Sciatic nerve (tissue), 2 donors: ENCODE measurements at regions not wholly inside any gene's neighbourhood (a gene's known extent, or its start where the extent isn't known, plus 50 kb on each side); places are given as distances from the start of the nearest gene placed in this dataset.

Experiments
- ATAC-seq: fragments of 200-7000 bp; cut with Tn5 transposase; one replicate; pipeline ENCODE4 v1.9.1; 2020; ENCODE audit warnings: mild to moderate bottlenecking, moderate library complexity
- DNase-seq: peaks from one replicate; pipeline ENCODE4 v3.0.0-alpha.2; 2020; ENCODE audit warnings: low spot score
- intact Hi-C: fragments of 100-400 bp; cut with DNase I; formaldehyde crosslinking; loops from one replicate; pipeline ENCODE4 v1.14.2; 2022
- donor health status: DM: no; HTN: no; CAD: no.
- donor health status: DM: no; HTN: no; CAD: no.

DNA sequence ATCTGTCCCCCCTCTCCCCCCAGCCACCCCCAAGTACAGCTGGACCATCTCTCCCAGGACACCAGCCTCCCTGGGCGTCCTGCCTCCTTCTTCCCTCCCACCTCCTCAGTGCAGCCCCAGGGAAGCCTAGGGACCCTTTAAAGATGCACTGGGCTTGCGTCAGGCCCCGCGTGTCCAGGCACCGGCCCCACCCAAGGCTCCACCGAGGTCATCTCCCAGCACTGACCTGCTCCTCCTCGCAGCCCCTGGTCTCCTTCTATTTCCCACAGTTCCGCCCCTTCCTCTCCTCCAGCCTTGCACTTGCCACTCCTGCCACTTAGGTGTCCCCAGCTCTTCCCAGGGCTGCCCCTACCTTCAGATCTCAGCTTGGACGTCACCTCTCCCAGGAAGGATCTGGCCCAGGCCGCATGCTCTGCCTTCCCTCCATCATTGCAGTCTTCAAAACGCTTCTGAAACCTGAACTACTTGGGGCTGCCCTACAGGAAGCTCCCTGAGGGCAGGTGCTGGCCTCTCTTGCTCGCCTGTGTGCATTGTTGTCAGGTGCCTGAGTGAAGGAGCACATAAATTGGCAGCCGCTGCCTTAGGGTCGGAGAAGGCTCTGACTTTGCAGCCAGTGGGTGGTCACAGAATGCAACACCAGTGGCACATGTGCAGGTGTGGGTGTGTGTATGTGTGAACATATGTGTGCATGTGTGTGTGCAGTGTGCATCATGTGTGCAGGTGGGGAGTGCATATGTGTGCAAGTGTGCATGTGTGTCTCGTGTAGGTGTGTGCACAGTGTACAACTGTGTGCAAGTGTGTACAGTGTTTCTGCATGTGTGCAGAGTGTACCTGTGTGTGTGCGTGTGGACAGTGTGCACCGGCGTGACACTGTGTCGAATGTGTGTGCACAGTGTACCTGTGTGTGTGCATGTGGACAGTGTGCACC, 152.9 kb downstream of the C9orf50 start:
- intact Hi-C loops, result no loop called here
- DNase-seq (no peak), ATAC-seq (no peak)

DNA sequence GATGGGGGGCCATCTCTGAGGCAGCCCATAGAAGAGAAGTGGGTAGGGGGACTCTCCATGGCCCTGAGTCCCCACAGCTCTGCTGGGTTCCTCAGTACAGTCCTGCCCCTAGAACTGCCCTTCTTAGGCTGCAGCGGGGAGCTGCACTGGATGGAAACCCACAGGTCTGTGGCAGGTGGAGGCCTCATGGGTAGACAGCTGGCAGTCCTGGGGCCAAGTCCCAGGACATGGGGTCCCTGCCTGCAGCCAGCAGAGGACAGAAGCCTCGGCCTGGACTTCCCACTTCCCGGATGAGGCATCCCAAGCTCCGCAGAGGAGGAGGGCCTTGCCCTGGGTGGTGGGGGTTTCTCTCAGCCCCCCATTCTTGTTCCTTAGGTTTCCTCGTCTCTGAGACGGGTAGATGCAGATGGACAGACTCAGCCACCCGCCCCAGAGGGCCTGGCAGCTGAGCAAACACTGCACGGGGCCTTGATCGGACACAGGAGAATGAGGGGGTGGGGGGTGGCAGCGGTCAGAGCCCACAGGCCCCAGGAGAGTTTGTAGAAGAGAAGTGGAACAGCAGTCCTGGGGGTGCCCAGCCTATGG, 153.8 kb downstream of the C9orf50 start:
- DNase-seq (no peak), ATAC-seq (no peak)
- intact Hi-C loops, result no loop called here

DNA sequence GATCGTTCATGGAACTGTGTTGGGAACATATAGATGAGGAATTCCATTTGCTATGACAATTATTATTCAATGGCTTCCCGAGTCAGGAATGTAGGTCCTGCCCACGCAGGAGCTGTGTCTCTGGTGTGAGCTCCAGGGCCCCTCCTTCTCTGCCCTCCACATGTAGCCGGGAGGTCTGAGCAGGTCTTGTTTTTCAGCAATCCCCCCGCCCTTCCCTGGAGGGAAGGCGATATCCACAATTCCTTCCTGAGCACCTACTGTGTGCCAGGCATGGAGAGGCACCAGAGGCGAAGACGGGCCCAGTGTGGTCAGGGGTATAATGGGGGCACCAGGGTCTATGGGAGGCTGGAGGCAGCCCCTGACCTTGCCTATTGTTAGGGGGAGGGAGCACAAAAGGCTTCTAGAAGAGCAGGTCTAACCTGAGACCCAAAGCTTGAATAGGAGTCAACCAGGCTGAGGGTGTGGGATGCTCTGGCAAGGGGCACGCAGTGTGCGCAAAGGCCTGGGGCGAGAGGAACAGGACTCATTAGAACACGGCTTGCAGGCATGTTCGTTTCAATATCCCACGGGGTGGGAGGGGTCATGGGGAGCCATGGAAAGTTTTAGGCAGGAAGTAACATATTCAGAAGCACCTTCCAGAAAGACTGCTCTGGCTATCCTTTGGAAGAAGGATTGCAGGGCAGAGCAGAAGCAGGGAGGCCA, 154.9 kb downstream of the C9orf50 start:
- ATAC-seq (no peak), DNase-seq (no peak)
- intact Hi-C loops, result no loop called here

DNA sequence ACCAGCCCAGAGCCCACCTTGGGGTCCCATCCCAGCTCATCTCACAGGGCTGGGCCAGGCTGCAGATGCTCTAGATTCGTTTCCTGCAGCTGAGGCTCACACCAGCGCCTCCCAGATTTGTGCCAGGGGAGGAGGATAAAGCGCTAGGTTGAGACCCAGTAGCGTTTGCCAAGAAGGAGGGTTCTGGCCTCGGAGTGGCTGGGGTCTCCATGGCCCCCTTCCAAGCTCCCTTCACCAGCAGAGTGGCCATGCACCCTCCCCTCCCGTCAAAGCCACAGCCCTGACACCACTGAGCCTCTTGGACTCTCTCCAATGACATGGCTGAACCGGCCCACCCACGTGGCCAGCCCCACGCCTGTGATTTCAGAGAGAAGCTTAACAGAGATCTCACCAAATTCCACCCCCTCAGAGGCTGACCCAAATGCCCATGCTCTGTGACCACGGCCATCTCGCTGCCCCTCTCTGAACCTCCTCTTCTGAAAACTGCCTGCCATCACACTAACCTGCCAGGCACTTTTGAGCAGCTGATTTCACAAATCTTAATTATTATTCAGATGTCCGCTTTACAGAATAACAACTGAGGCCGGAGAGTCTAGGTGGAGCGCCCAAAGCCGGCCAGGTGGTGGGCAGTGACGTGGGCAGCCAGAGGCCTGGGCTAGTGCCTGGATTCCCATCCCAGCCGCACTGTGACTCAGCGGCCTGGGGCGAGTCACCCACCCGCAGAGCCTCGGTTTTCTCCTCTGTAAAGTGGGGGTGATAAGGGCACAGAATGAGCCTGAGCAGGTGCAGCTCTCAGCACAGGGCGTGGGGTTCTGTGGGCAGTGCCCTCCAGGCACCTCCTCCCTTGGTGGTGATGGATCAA, 155.7 kb downstream of the C9orf50 start:
- DNase-seq, result peak; percentile 80

DNA sequence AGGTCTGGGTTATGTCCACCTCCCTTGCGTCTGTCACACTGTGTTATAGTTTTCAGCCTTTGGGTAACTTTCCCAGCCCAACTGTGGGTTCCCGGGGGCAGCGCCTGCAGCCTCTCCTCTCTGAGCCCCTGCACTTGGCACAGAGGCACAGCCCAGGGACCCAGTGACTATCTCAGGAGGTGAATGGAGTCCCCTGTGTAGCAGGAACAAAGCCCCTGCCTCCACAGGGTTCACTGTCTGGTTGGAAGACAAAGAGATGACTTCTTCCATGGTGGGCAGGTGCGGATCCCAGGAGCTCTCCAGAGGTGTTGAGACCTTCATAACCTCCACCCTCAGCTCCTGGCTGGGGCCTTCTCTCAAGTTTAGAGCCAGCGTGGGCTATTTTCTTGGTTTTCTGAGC, 156.9 kb downstream of the C9orf50 start:
- DNase-seq (no peak), ATAC-seq (no peak)
- intact Hi-C loops, result no loop called here

More for the DNA sequence above, 155.7 kb downstream of the C9orf50 start:
- intact Hi-C loops, result no loop called here
- ATAC-seq, result peak; percentile 21

DNA sequence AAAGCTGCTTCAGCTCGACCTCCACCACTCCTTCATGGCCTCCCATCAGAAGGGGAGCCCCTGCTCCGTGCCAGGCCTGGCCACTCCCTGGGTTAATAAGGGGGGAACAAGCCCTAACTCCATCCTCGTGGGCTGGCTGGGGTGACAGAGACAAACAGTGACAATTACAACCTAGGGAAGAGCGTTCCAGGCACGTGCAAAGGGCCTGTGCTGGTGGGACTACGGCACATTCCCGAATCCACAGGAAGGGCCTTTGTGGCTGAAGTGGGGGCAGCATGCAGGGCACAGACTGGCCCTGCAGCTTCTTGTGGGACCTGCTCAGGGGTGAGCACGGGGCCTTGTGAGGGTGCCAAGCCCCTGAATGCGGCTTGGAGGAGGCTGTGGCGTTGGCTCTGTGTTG, 157.4 kb downstream of the C9orf50 start:
- ATAC-seq (no peak), DNase-seq (no peak)
- intact Hi-C loops, result no loop called here

DNA sequence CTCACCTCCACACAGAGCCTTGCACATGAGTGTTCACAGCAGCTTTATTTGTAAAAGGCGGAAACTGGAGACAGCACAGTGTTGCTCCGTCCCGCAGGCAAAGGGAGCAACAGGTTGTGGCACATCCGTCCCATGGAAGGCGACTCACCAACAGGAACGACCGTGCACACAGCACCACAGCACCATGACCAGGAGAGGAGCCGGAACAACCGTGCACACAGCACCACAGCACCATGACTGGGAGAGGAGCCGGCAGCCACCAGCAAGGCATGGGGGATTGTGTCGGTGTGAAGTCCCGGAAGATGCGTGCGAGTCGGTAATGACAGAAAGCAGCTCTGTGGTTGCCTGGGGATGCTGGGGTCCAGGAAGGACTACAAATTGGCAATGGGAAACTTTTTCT, 158.5 kb downstream of the C9orf50 start:
- no peak for DNase-seq
- ATAC-seq, result no peak
- intact Hi-C loops, result no loop called here

DNA sequence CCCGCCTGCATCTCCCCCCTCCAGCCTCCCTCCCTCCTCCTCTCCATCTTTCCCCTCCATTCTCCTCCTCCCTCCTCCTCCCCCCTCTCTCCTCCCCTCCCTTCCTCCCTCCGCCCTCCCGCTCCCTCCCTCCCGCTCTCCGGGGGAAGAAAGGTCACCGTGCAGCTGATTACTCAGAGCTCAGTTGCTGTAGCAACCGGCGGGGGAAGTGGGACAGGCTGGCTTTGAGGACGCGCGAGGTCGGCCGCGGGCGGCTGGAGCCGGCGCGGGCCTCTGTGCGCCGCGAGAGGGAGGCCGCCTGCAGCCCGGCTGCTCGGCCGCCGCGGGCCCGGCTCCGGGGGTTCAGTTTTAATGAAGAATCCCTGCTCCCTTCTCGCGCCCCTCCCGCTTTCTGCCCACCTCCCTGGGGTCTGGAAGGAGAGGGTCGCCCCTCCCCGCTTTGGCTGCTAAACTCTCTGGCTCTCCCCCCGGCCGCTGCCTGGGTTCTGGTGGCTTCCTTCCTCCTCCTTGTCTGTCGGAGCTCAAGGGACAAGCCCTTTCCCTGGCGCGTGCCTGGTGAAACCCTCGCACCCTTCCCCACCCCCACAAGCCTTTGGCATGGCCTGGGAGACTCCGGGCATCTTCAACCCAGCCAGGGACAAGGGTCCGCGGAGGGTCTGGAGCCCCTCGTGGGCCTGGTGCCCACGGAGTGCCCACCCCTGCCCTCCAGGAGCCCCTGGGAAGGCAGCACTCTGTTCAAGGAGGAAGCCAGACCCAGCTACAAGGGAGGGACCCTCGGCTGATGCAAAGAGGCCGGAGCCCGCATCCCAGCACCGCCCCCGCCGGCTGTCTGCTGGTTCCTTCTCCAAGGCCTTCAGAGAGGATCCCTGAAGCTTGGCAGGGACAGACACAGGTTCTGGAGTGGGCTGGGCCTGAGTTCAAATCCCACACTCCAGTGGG, 160.3 kb downstream of the C9orf50 start:
- intact Hi-C loops, result no loop called here
- ATAC-seq (peak; percentile 90), DNase-seq (peak; percentile 99)

DNA sequence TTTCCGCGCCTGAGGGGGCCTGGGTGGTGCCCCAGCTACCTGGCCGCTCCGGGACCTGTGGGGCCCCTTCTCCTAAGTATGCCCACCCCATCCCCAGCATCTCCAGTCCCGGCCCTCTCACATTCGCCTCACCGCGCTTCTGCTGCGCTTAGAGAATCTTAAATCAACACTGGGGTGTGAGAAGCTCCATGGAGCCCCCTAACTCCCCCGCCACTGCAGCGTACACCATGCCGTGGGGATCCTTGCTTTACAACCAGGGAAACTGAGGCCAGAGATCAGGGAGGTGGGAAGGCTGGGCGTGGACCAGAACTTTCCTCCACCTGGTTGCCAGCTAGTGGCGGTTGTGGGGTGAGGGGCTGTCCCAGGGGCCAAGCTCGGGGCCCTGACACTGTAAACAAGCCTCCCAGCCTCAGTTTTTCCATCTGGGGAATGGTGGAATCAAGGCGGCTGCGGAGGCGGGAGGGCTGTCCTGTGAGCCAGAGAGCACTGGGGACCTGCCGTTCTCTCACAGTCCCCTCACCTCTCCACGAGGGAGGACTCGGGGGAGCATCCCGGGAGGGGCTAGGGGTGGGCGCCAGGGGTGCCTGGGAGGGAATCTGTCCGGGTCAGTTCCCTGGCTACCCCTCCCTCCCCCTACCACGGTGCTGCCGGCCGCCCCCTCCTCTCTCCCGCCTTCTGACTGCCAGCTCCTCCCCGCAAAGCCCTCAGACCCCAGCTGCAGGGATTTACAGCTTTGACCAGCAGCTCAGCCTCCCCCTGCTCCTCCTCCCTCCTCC, 161.2 kb downstream of the C9orf50 start:
- peak; percentile 47 for ATAC-seq
- intact Hi-C loops, result loop anchor here (2.0 kb wide), 1 partner anchor 45 kb away; no protein-coding TSS in a partner anchor

DNA sequence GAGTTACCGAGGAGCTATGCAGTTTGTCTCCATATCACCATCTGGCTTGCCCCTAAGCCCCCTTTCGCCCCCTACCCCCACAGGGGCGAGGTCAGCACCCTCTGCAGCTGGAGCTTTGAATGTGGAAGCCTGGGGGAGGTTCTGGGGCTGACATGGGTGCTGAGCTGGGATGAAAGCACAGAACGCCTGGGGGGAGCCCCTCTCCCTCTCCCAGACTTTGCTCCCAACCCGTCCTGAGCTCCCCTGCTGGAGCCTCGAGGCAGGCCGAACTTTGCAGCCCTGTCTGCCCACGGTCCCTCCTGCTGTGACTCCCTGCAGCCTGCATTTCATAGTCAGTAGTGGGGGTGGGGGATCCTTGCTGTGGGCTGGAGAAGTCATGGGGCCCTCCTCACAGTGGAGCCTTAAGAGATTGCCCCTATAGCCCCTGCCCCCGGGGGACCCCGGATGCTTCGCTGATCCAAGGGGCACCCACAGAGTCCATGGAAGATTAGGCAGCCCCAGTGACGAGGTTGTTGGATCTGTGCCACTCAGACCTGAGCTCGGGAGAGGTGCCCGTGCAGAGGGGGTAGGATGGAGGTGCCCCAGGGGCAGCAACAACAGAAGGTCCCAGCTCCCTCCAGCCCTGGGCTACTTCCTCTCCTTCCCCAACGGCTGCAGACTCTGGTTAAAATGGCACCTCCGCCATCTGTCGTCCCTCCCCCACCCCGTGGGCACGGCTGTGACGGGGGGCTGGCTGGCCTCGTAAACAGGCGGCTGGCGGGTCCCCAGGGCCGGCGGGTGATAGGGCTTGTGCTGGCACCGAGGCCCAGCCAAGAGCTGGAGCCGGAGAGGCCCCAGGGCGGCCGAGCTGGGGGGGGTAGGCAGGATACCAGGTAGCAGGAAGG, 162.0 kb downstream of the C9orf50 start:
- DNase-seq (peak; percentile 83), ATAC-seq (peak; percentile 22)
- intact Hi-C loops, result loop anchor here (2.0 kb wide), 1 partner anchor 44 kb away; no protein-coding TSS in a partner anchor

More for the DNA sequence above, 161.2 kb downstream of the C9orf50 start:
- no peak for DNase-seq

DNA sequence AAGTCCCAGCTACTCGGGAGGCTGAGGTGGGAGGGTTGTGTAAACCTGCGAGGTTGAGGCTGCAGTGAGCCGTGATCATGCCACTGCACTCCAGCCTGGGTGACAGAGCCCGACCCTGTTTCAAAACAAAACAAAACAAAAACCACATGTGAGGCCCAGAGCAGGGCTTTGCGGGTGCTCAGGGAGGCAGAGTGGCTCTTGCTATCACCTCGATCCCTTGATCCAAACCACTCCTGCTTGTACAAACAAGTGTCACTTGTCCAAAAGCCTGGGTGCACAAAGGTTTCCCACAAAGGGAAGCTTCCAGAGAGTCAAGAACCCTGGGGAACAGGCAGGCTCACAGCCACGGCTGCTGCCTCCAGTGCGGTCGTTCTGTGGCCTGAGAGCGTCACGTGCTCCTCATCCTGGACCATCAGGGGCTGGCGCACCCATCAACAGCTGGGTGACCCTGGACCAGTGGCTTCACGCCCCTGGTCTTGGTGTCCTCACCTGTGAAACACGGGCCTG, 162.7 kb downstream of the C9orf50 start:
- DNase-seq, result no peak
- intact Hi-C loops, result loop anchor here (2.0 kb wide), 1 partner anchor 43 kb away; no protein-coding TSS in a partner anchor
- ATAC-seq, result peak; percentile 6

DNA sequence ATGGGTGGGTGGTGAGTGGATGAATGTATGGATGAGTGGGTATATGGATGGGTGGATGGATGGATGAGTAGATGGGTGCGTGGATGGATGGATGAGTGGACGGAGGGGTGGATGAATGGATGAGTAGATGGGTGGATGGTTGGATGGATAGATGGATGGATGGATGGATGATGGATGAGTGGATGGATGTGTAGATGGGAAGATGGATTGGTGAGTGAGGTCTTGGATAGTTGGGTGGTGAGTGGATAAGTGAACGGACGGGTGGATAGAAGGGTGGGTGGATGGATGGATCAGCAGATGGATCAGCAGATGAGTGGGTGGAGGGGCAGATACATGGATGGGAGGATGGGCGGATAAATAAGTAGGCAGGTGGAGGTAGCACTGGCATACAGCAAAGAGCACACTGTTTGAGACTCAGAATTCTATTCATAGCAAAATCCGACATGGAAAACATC, 163.5 kb downstream of the C9orf50 start:
- intact Hi-C loops, result no loop called here
- no peak for ATAC-seq
- DNase-seq, result no peak

DNA sequence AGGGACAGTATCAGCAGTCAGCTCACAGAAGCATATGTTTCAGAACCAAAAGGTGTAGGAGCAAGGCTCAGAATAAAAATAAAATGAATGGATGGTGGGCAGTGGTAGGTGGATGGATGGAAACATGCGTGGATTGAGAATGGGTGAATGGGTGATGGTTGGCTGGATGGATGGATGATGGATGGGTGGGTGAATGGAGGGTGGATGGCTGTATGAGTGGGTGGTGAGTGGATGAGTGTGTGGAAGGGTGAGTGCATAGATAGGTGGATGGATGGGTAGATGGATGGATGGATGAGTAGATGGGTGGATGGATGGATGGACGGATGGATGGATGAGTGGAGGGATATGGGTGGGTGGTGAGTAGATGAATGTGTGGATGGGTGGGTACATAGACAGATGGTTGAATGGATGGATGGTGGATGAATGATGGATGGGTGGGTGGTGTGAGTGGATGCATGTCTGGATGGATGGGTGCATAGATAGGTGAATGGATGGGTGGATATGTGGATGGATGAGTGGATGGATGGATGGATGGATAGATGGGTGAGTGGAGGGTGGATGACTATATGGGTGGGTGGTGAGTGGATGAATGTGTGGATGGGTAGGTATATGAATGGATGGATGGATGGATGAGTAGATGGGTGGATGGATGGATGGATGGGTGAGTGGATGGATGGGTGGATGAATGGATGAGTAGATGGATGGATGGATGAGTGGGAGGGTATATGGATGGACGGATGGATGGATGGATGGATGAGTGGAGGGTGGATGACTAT, 164.2 kb downstream of the C9orf50 start:
- ATAC-seq, result no peak
- DNase-seq, result no peak
- intact Hi-C loops, result no loop called here

DNA sequence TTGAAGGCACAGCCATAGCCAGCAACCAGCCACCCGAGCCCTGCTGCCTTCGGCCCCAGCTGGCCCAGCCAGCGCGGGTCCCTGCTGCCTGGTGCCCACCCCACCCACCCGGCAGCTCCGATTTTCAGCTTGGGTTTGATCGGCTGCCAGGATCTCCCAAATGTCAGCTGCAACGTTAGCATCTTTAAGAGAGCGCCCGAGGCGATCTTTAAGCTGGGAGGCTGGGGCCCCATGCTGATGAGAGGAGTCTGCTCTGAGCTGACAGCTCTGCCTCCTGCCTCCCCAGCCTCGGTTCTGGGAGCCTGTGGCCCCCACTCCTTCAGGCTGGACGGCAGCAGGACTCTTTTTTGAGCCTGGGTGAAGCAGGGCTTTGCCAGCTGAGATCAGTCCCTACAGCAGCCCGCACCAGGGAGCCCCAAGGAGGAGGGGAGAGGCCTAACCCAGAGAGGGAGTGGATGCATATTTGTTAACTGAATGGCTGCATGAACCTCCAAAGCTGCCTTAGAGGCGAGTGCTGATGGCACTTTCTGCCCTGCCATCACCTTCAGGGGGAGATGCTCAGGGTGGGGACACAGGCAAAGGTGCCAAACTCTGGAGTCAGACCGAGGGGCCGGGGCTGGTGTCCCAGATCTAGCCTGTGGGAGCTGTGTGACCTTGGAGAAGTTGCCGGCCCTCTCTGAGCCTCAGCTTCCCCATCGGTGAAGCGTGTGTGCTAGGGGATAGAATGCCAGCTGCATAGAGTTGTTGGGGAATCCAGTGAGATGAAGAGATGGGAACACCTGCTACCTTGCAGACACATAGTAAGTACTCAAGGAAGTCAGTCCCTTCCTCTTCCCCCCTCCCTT, 165.5 kb downstream of the C9orf50 start:
- ATAC-seq (no peak), DNase-seq (no peak)
- intact Hi-C loops, result no loop called here
